ENCODE measurements at regions not wholly inside any gene's neighbourhood (a gene's known extent, or its start where the extent isn't known, plus 50 kb on each side); places are given as distances from the start of the nearest gene placed in this dataset.

DNA sequence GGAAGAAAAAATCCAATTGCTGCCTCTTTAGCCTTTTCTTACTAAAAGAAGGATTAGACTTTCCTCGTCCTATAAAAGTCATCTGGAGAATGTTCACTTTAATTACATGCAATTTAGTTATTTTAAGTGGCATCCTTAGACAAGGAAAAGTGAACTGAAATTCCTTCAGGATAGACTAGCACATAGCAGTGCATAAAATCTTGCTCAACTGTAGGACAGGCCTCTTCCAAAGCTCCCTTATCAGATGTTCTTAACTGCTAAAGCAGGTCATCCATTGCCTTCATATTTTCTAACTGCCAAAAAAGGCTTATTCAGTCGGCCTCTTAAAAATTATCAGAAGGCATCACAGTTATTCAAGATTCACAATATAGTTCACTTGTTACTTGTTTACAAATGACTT is 396.5 kb downstream of the DMRT2 start:
- TF ChIP-seq, protein P1, sequence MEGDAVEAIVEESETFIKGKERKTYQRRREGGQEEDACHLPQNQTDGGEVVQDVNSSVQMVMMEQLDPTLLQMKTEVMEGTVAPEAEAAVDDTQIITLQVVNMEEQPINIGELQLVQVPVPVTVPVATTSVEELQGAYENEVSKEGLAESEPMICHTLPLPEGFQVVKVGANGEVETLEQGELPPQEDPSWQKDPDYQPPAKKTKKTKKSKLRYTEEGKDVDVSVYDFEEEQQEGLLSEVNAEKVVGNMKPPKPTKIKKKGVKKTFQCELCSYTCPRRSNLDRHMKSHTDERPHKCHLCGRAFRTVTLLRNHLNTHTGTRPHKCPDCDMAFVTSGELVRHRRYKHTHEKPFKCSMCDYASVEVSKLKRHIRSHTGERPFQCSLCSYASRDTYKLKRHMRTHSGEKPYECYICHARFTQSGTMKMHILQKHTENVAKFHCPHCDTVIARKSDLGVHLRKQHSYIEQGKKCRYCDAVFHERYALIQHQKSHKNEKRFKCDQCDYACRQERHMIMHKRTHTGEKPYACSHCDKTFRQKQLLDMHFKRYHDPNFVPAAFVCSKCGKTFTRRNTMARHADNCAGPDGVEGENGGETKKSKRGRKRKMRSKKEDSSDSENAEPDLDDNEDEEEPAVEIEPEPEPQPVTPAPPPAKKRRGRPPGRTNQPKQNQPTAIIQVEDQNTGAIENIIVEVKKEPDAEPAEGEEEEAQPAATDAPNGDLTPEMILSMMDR (IDR thresholded peaks at IDR 0.05), result no peak

DNA sequence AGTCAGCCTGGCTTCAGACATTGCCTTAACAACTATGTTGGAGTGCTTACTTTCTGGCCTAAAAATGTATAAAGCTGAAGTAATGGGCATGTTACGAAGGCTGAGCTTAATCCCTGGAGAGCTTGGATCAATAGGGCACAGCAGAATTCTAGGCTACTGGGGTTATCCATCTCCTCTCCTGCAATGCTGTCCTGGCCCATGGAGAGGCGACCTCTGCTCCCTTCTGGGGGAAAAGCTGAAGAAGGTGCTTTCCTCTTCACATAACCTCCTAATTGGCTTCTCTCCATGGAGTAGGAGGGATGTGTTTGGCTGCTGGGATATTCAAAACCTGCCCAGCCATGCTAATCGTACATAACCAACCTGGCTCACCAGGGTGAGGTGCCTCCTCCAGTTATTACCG is 403.5 kb downstream of the DMRT2 start:
- no peak for DNase-seq (ENCODE audit: low spot score)
- Histone ChIP-seq H3K4me1 (no peaks in the 10 kb centered on the region), H3K9me3 (no peaks in the 10 kb centered on the region), H3K27me3 (no peaks in the 10 kb centered on the region), H3K4me3 (no peak overlapping the region), H3K27ac (no peak overlapping the region), H3K36me3 (no peaks in the 10 kb centered on the region)
- TF ChIP-seq, protein P1 (IDR thresholded peaks at IDR 0.05), result no peak

More for the DNA sequence above, 396.5 kb downstream of the DMRT2 start:
- no peak overlapping the region for H3K4me3 ChIP-seq
- DNase-seq (ENCODE audit: low spot score), result no peak
- no peaks in the 10 kb centered on the region for H3K4me1 ChIP-seq
- no peaks in the 10 kb centered on the region for H3K36me3 ChIP-seq
- H3K9me3 ChIP-seq, result no peaks in the 10 kb centered on the region
- H3K27ac ChIP-seq, result no peak overlapping the region
- no peaks in the 10 kb centered on the region for H3K27me3 ChIP-seq

DNA sequence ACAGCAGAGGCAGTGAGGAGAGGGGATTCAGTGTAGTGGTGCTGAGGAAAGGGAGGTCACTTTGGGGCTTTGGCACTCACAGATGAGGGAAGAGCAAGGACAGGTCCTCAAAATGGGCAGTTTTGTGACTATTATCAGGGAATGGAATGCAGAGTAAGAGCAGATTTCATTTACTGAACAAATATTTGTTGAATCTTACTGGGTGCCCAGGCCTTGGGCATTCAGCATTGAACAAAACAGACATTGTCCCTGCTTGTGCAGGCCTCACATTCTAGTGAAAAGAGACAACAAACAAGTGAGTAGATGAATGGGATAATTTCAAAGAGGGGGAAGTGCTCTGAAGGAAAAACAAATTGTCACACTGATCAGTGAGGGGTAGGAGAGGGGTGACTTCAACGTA is 404.1 kb downstream of the DMRT2 start:
- no peaks in the 10 kb centered on the region for H3K4me1 ChIP-seq
- no peak overlapping the region for H3K27ac ChIP-seq
- no peak for DNase-seq (ENCODE audit: low spot score)
- H3K36me3 ChIP-seq, result no peaks in the 10 kb centered on the region
- TF ChIP-seq, protein P1 (IDR thresholded peaks at IDR 0.05), result no peak
- H3K27me3 ChIP-seq, result no peaks in the 10 kb centered on the region
- no peaks in the 10 kb centered on the region for H3K9me3 ChIP-seq
- no peak overlapping the region for H3K4me3 ChIP-seq

DNA sequence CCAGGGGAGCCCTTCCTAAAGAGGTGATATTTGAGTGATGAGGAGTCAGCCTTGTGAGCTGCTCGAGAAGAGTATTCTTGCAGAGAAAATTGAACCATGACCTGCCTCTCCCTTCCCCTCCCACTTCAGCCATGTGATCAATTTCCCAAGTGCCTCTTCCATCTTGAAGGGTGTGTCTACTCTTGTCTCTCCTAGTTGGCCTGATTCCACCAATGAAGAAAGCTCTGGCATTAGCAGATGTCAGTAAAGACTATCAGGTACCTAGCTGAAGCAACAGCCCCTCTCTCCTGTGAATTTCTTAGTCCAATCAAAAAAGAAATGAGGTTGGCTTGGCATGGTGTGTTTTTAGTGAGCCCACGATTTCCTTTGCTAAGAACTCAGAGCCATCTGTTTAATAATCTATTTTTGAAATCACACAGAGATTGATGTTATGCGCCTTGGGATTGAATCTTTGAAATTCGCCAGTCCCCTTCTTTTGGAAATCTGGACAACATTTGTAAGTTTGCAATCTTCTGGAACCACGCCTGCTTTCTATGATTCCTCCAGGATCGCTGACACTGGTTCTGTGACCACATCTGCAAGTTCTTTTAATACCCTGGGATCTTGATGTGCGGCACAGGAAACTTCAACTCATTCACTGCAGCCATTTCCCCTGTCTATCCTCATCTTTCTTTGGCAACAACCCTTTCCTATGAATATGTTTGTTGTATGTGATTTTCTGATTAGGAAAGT is 404.6 kb downstream of the DMRT2 start:
- Histone ChIP-seq H3K36me3 (no peaks in the 10 kb centered on the region), H3K9me3 (no peaks in the 10 kb centered on the region), H3K4me3 (no peak overlapping the region), H3K4me1 (no peaks in the 10 kb centered on the region), H3K27ac (no peak overlapping the region), H3K27me3 (no peaks in the 10 kb centered on the region)
- TF ChIP-seq, protein P1 (IDR thresholded peaks at IDR 0.05), result no peak
- DNase-seq (ENCODE audit: low spot score), result no peak

DNA sequence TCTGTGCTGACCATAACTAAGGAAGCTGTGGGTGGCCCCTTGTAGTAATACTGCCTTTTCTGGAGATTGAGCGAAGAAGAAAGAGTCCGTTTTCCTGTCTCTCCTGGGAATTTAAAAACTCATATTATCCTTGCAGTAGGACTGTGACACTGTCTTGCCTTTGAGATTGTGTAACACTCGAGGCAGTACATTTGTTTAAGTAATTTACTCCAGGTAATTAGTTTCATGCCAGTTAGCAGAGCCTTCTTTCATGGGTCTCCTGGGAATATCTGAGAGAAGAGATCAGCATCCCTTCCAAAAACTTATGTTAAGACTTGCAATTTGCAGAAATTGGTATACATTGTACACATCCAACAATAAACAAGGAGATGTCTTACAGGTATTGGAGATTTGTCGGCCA is 405.6 kb downstream of the DMRT2 start:
- Histone ChIP-seq H3K27me3 (no peaks in the 10 kb centered on the region), H3K27ac (no peak overlapping the region), H3K4me1 (no peaks in the 10 kb centered on the region), H3K4me3 (no peak overlapping the region), H3K9me3 (no peaks in the 10 kb centered on the region), H3K36me3 (no peaks in the 10 kb centered on the region)
- DNase-seq (ENCODE audit: low spot score), result no peak
- TF ChIP-seq, protein P1 (IDR thresholded peaks at IDR 0.05), result no peak

All from right atrium auricular region (tissue), 2 donors.